Pons (tissue), 1 donor: ENCODE measurements at regions not wholly inside any gene's neighbourhood (a gene's known extent, or its start where the extent isn't known, plus 50 kb on each side); places are given as distances from the start of the nearest gene placed in this dataset.

Source experiments
- DNase-seq: peaks from one replicate; pipeline ENCODE4 v3.0.0-alpha.2; 2016; ENCODE audit warnings: low spot score

GRCh38 chr9:23538461-23539003 is 287.5 kb downstream of the ELAVL2 start:
- DNase-seq, result no peak

- DNase-seq, result no peak
Measured at GRCh38 chr9:23539311-23539710, 286.7 kb downstream of the ELAVL2 start.

GRCh38 chr9:23541976-23542375 is 284.1 kb downstream of the ELAVL2 start:
- DNase-seq, result no peak

GRCh38 chr9:23542438-23542837 is 283.6 kb downstream of the ELAVL2 start:
- DNase-seq, result no peak

GRCh38 chr9:23542927-23543326 is 283.1 kb downstream of the ELAVL2 start:
- no peak for DNase-seq

- no peak for DNase-seq
Measured at GRCh38 chr9:23543419-23543818, 282.6 kb downstream of the ELAVL2 start.

GRCh38 chr9:23545728-23546127 is 280.3 kb downstream of the ELAVL2 start:
- DNase-seq, result no peak

- DNase-seq, result peak; percentile 85
Measured at GRCh38 chr9:23551311-23551721, 274.7 kb downstream of the ELAVL2 start.

- no peak for DNase-seq
Measured at GRCh38 chr9:23551929-23552707, 273.9 kb downstream of the ELAVL2 start.

- no peak for DNase-seq
Measured at GRCh38 chr9:23552876-23553601, 273.0 kb downstream of the ELAVL2 start.

- DNase-seq, result no peak
Measured at GRCh38 chr9:23554686-23555085, 271.4 kb downstream of the ELAVL2 start.

GRCh38 chr9:23555851-23556250 is 270.2 kb downstream of the ELAVL2 start:
- DNase-seq, result no peak

GRCh38 chr9:23556459-23556858 is 269.6 kb downstream of the ELAVL2 start:
- DNase-seq, result no peak

- no peak for DNase-seq
Measured at GRCh38 chr9:23557689-23558088, 268.4 kb downstream of the ELAVL2 start.

- DNase-seq, result no peak
Measured at GRCh38 chr9:23559522-23559921, 266.5 kb downstream of the ELAVL2 start.

GRCh38 chr9:23563517-23563916 is 262.5 kb downstream of the ELAVL2 start:
- DNase-seq, result no peak

- DNase-seq, result peak; percentile 31
Measured at GRCh38 chr9:23567516-23568165, 258.4 kb downstream of the ELAVL2 start.

- no peak for DNase-seq
Measured at GRCh38 chr9:23571414-23572104, 254.5 kb downstream of the ELAVL2 start.

GRCh38 chr9:23573800-23574199 is 252.2 kb downstream of the ELAVL2 start:
- no peak for DNase-seq

- no peak for DNase-seq
Measured at GRCh38 chr9:23577611-23578010, 248.4 kb downstream of the ELAVL2 start.

- DNase-seq, result no peak
Measured at GRCh38 chr9:23581931-23582330, 244.1 kb downstream of the ELAVL2 start.

GRCh38 chr9:23582836-23583235 is 243.2 kb downstream of the ELAVL2 start:
- no peak for DNase-seq
